NCI-H128 (cell line): ENCODE measurements at regions not wholly inside any gene's neighbourhood (a gene's known extent, or its start where the extent isn't known, plus 50 kb on each side); places are given as distances from the start of the nearest gene placed in this dataset.
"Not testable (repeated sequence)": the region's sequence is repeated elsewhere in the genome, so short reads cannot be mapped to it uniquely, and the experiment has no call there.

Experiments used
- DNase-seq: peaks from one replicate; lab custom pipeline; 2025; ENCODE audit not compliant: unreplicated experiment; lab: John Stamatoyannopoulos, UW

DNA sequence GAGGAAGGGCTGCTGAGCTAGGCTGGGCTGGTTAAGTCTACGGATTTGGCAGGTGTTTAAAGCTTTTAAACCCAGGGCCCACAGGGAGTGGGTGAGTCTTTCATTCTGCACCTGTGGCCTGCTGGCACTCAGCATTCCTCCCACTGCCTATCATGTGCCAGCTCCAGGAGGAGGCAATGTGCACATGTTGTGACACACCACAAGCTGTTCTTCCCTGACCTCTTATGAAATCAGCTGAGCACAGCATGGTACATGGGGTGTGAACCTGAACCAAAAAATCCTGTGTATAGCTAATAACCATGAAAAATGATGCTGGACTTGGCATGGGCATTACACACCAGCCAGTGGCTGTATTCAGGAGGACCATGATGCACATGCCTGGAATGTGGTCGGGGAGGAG is 297.9 kb upstream of the MMADHC start:
- DNase-seq = peak; percentile 7

GRCh38 chr2:149884871-149885270 is 297.3 kb upstream of the MMADHC start:
- DNase-seq = no peak

DNA sequence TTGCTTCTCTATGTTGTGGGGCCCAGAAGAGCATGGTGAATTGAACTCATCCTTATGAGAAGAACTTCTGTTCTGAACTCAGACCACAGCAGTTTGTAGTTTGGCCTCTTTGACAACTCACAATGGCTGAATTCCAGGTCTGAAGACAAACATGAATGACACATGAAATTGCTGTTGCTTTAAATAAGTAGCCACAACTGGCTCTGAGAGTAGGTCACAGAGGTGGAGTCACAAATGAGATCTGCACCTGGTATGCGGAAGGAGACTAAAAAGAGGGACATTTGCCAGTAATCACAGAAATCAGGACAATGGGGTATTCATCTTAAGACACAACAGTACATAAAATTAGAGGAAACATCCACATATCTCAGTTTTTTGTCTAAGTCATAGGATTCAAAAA is 290.3 kb upstream of the MMADHC start:
- no peak for DNase-seq

DNA sequence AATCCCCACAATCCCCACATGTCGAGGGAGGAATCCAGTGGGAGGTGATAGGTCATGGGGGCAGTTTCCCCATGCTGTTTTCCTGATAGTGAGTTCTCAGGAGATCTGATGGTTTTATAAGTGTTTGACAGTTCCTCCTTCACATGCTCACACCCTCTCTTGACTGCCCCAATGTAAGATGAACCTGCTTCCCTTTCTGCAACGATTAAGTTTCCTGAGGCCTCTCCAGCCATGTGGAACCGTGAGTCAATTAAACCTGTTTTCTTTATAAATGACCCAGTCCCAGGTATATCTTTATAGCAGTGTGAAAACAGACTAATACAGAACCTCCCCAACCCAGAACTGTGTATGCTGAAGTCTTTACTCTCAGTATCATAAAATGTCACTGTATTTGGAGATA is 289.5 kb upstream of the MMADHC start:
- no peak for DNase-seq

DNA sequence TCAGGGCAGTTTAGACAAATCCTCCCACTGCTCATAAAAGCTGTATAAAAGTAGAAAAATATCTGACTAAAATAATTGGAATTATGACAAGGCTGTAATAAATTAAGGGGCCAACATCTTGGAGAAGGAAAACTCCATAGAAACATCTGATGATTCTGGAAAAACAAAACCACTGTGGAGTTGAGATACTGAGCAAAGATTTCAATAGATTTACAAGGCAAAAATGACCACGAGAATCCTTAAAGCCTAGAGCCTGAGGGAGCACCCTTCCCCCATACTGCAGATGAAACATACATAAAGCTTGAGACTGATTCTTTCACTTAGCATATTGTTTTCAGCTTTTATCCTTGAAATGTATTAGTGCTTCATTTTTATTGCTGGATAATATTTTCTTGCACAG is 286.4 kb upstream of the MMADHC start:
- DNase-seq = no peak

DNA sequence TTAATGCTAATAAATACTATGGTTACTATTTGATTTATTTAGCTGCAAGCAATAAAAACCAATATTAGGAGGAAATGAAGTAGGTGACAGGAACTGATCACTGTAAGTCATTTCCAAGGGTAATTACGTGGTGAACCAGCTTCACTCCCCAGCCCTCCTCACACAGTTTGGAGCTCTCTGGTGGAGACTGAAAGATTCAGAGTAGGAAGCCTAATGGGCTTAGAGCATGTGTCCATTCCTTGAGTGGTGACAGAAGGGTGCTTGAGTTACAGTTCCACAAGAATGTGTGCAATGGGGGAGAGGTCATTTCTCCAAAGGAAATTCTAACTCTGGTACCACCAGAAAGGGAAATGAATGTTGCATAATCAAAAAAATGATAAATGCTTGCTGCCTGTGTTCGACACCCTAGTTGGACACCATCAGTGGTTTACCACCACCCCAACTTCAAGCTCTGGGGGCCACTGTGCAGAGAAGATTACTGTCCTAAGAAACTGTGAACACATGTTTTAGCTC is 285.1 kb upstream of the MMADHC start:
- no peak for DNase-seq

GRCh38 chr2:149872041-149872440 is 284.5 kb upstream of the MMADHC start:
- no peak for DNase-seq

- DNase-seq = no peak
Measured at GRCh38 chr2:149871091-149871885, 283.7 kb upstream of the MMADHC start.

DNA sequence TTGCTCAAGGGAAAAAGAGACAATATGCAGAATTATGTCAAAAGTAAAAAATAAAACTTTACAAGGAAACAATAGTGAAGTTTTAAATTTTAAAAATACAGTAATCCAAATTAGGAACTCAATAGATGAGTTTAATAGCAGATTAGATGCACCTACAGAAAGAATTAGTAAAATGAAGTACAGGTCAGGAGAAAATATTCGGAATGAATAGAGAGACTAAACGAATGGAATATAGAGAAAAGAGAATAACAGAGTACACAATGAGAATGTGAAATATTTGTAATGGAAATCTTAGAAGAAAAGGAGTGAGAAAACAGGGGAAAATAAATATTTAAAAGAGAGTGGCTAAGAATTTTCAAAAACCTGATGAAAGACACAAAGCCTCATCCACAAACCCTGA is 275.7 kb upstream of the MMADHC start:
- no peak for DNase-seq

- no peak for DNase-seq
Measured at GRCh38 chr2:149861034-149861433, 273.5 kb upstream of the MMADHC start.

- DNase-seq = no peak
Measured at GRCh38 chr2:149860276-149860921, 272.8 kb upstream of the MMADHC start.

GRCh38 chr2:149858901-149859634 is 271.5 kb upstream of the MMADHC start:
- DNase-seq = no peak

DNA sequence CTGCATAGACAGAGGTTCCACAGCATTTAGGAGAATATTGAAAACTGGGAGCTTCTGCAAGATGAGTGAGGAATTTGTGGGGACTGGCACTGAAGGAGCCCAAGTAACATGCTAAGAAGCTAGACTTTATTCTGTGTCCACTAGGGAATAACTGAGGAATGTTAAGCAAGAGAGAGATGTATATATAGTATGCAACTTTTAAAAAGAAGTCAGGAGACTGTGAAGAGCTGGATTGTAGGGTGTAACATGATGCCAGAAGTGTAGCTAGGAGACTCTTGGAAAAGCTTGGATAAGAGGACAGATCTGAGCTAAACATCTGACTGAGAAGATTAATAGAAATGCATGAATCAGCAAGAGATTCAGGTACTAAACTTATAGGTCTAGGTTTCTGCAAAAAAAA is 270.6 kb upstream of the MMADHC start:
- no peak for DNase-seq

- no peak for DNase-seq
Measured at GRCh38 chr2:149857344-149857743, 269.8 kb upstream of the MMADHC start.

- not testable (repeated sequence) for DNase-seq
Measured at GRCh38 chr2:149855859-149856258, 268.3 kb upstream of the MMADHC start.

- DNase-seq = no peak
Measured at GRCh38 chr2:149849591-149849990, 262.0 kb upstream of the MMADHC start.

DNA sequence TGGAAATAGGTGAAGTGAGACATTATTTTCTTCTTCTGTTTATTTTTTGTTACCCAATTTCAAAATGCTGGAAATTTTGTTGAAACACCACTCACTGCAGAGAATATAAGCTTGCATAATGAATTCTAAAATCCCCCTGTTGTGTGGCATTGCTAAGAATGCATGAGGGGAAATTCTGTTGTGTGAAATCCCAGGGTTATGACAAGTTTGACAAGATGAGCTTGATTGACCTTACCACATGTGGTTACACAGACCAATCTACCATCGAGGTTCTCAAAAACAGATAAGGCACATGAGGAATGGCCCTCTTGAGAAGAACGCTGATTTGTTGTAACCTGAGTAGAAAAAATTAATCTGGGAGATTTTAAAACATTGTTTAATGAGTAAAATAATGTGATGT is 261.6 kb upstream of the MMADHC start:
- no peak for DNase-seq

GRCh38 chr2:149841396-149841795 is 253.8 kb upstream of the MMADHC start:
- DNase-seq = no peak

DNA sequence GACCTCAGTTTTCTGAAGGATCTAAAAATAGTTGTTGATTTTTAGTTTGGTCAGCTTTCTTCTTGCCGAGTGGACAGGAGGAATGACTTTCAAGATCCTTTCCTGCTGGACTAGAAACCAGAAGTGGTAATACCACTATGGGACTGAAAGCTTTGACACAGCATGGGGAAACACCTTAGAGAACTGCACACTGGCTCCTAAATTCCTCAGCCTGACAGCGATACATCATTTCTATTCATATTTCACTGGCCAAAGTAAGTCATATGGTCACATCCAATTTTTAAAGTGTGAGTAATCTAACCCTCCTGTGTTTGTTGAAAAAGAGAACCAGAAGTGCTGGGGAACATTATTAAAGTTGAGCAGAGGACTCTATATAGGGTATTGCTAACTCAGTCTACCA is 244.7 kb upstream of the MMADHC start:
- no peak for DNase-seq

DNA sequence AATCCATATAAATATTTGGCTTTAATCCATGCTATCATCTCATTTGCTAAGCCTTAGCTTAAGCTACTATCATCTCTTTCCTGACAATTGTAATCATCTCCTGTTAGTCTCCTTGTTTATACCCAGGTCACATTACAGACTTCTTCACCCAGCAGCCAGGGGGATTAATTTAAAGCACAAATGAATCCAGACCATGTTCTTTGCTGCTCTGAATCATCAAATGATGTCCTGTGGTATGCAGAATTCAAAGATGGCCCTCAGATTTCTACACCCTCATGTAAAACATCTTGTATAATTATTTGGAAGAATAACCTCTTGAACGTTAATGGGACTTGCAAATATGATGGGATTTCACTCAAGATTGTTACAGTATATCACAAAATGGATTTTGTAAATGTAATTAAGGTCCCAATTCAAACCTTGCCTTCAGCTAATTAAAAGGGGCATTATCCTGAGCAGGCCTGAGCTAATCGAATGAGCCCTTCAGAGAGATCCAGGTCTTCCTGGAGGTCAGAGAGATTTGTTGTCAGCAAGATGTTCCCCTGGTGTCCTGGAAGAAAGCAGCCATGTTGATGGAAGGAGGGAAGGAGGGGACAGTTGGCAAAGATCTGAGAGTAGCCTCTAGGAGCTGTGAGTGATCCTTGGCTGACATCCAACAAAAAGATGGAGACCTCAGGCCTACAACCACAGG is 241.1 kb upstream of the MMADHC start:
- no peak for DNase-seq

DNA sequence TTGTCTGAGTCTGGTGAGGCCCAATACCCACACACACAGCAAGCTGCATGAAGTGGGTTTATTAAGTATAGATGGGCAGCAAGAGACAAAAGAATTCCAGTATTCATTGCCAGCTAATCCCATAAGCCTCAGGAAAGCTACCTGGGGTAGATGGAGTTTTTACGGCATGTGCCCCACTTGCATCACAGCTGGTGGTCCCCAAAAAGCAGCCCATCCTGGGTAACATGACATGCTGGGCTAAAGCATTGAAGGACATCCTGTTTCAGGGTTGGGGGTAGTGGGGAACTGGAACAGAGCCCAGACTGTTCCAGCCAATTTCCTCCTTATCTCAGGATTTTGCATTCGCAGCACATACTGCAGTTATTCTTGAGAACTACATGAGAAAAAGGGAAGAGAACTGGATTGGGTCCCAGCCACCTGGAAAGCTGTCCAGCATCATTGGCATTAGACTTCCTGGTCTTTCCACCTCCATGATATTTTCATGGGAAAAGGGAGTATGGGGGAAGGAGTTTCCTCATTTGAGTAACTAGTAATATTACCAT is 240.1 kb upstream of the MMADHC start:
- DNase-seq = no peak
